LNCaP clone FGC (cell line): ENCODE measurements at regions not wholly inside any gene's neighbourhood (a gene's known extent, or its start where the extent isn't known, plus 50 kb on each side); places are given as distances from the start of the nearest gene placed in this dataset.

Experiments
- DNase-seq: peaks from one replicate; pipeline ENCODE4 v3.0.0-alpha.2; 2011; ENCODE audit warnings: low read depth
- H3K4me3 ChIP-seq: 2 replicates; pipeline ENCODE4 v1.5.1; 2011; ENCODE audit warnings: mild to moderate bottlenecking, low read depth, low read length, control low read depth
- TF ChIP-seq, protein P1 (sequence below): IDR thresholded peaks from 2 replicates; pipeline ENCODE4 v1.5.1; 2012; ENCODE audit warnings: mild to moderate bottlenecking; ENCODE audit not compliant: control insufficient read depth, insufficient read depth; ENCODE audit errors: extremely low read depth

DNA sequence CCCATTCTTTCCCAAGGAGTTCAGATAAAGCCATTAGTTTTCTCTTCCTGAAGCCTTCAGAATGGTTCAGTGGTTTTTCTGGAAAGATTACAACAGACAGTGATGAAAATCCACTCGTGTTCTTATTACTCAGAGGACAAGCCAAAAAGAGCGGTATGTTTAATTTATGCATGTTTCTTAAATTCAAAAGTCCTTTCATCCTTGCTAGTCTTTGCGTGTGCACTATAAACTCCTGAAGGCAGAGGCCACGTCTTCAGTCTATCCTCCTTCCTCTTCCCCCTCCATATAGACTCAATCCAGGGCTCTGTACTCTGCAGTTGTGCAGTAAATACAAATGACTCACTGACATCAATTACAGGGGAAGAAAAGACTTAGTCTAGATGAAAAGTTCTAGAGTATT is 409.2 kb upstream of the PLXNA2 start:
- TF ChIP-seq, protein P1, sequence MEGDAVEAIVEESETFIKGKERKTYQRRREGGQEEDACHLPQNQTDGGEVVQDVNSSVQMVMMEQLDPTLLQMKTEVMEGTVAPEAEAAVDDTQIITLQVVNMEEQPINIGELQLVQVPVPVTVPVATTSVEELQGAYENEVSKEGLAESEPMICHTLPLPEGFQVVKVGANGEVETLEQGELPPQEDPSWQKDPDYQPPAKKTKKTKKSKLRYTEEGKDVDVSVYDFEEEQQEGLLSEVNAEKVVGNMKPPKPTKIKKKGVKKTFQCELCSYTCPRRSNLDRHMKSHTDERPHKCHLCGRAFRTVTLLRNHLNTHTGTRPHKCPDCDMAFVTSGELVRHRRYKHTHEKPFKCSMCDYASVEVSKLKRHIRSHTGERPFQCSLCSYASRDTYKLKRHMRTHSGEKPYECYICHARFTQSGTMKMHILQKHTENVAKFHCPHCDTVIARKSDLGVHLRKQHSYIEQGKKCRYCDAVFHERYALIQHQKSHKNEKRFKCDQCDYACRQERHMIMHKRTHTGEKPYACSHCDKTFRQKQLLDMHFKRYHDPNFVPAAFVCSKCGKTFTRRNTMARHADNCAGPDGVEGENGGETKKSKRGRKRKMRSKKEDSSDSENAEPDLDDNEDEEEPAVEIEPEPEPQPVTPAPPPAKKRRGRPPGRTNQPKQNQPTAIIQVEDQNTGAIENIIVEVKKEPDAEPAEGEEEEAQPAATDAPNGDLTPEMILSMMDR, result no peak
- DNase-seq, result no peak
- no peak overlapping the region for H3K4me3 ChIP-seq

DNA sequence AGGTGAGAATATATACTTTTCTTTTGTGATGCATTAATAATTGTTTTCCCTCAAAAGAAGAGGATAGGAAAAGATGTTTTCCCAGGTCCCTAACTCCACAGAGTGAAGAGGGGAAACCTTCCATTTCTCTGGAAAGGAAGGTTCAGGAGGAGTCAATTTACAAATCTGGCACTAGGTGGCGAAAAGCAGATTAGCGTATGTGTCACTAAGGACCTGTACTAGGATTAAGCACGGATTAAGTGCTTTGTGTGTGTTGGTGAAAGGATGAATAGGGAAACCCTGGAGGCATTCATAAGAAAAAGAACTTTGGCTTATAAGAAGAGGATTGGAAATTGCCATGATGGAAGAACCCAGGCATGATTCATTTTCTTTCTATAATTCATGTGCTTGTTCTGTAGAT is 410.1 kb upstream of the PLXNA2 start:
- TF ChIP-seq, protein P1, result peak; percentile 70
- H3K4me3 ChIP-seq, result no peak overlapping the region
- DNase-seq, result no peak

DNA sequence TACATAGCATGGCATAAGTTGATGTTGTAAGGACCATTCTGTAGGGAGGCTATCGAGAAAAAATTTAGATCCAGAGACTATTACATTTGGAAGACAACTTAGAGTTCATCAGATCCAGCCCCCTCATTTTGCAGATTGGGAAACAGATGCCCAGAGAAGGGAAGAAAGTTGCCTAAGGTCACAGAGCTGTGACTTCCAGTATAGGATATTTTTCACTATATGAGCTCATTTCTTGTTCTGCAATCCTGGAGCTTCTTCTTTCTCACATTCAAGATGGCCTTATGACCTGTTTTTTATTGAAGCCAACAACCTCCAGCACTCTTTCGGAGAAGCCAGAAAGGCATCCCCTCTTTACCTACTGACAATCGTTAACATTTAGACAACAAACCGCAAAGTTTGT is 421.8 kb upstream of the PLXNA2 start:
- TF ChIP-seq, protein P1, result no peak
- H3K4me3 ChIP-seq, result no peak overlapping the region
- no peak for DNase-seq

DNA sequence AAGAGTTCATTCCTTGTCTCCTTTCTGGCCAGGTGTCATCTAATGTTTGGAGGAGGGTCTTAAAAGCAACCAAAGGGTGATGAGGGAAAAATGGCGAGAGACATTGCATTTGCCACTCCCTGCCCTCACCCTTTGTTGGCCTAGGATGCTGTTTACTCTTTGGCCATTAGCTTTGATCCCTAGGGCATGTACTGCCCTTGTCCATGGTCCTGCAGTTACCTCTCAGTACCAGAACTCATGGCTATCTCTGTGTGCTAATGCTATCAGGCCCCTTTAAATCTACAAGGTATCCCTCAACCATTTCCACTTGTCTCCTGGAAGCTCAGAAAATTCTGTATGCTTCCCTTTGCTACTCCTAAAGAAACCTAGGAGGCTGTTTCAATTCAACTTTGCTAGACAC is 424.8 kb upstream of the PLXNA2 start:
- DNase-seq, result no peak
- no peak overlapping the region for H3K4me3 ChIP-seq
- TF ChIP-seq, protein P1, result no peak

DNA sequence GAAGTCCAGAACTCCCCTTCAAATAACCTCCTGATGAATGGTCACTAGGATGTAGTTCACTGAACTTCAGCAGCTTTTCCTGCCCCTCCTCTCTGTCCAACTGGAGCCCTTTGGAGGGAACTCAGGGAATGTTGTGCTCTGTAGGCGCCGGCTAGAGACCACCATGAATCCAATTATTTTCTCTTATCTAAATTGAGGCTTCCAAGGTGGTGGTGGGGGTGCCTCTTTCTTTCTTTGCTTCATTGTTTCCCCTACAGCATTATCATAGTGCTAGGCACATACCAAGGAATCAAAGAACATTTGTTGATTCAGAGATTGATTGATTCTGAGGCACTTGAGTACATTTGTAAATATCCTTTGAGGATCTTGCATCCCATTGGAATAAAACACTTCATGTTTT is 426.6 kb upstream of the PLXNA2 start:
- no peak overlapping the region for H3K4me3 ChIP-seq
- DNase-seq, result no peak
- TF ChIP-seq, protein P1, result no peak

DNA sequence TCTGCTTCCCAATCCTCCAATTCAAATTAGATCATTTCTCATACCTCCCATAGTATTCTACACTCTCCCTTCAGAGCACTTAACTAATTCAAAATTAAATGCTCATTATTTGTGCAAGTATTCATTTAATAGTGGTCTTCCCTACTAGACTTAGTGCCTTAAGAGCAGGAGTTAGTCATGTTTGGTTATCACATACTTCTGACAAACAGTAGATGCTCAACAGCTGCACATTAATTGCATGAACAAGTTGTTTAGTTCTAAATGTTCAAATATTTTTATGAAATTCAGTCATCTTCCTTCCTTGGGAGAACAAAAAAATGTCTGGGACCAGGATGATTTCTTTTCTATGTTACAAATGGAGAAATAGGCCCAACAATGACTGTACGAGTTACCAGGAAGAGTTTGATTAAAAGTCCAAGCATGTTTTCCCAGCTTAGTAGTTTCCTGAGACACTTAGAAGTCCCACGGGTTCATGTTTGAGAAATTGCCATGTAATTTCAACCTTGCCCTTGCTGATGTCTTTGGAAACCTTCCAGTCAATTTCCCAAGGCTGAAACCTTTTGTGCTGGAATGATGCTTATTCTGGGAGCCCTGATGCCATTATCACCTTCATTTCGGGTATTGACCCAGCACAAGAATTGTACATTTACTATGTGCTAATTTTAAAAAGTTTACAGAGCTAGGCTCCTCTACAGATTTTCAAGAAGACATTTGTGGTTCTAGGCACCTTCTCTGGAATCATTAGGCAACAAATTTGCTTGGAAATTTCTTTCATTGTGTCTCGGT is 437.9 kb upstream of the PLXNA2 start:
- TF ChIP-seq, protein P1, result no peak
- no peak for DNase-seq
- no peak overlapping the region for H3K4me3 ChIP-seq

DNA sequence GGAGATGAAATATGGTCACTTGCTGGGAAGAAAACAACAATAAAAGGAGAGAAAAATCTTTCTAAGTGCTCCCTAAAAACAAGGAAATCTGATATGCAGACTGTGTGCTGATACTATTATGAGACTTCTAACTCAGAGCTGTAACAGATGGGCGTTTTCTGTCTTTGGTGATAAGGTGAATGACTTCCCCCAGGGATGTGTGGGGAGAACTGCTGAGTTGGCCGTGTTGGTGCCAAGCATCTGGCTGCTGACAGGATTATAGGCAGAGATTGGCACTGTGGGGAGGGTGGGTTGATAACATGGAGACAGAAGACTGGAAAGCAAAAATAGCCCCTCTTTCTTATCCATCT is 438.5 kb upstream of the PLXNA2 start:
- H3K4me3 ChIP-seq, result no peak overlapping the region
- no peak for DNase-seq
- TF ChIP-seq, protein P1, result no peak
